ENCODE measurements at regions not wholly inside any gene's neighbourhood (a gene's known extent, or its start where the extent isn't known, plus 50 kb on each side); places are given as distances from the start of the nearest gene placed in this dataset.

GRCh38 chr4:27930291-27930690, 1069.7 kb downstream of the STIM2 start:
- H3K27me3 Mint-ChIP-seq = no peaks in the 10 kb centered on the region
- peaks cover 5% of the 10 kb centered on the region for H3K9me3 Mint-ChIP-seq
- ATAC-seq (ENCODE audit: poor library complexity) = no peak
- H3K27me3 ChIP-seq (ENCODE audit: control insufficient read depth in 1 of 2, insufficient read depth in 2 of 2, low read length in 2 of 2) = no peaks in the 10 kb centered on the region
- no peaks in the 10 kb centered on the region for H3K36me3 ChIP-seq (ENCODE audit: insufficient read depth, low read length)
- H3K36me3 Mint-ChIP-seq (ENCODE audit: low read depth) = no peaks in the 10 kb centered on the region
- ChIA-PET CTCF (no interaction called here), POLR2A (no interaction called here)
- H3K4me1 Mint-ChIP-seq (ENCODE audit: low read depth) = no peaks in the 10 kb centered on the region
- intact Hi-C loops (cut with DNase I, micrococcal nuclease) = no loop called here
- no peaks in the 10 kb centered on the region for H3K4me1 ChIP-seq (ENCODE audit: insufficient read depth, low read length)
- H3K27ac ChIP-seq (ENCODE audit: low read depth in 1 of 2, low read length in 2 of 2) = no peak overlapping the region
- H3K27ac Mint-ChIP-seq = no peak overlapping the region
- no peaks in the 10 kb centered on the region for H3K9me3 ChIP-seq (ENCODE audit: control insufficient read depth in 1 of 2, insufficient read depth in 1 of 2, low read length in 2 of 2)
- H3K4me3 Mint-ChIP-seq = no peak overlapping the region
- H3K4me3 ChIP-seq (ENCODE audit: low read length) = no peak overlapping the region
- no peak for DNase-seq
- TF ChIP-seq, protein P1, sequence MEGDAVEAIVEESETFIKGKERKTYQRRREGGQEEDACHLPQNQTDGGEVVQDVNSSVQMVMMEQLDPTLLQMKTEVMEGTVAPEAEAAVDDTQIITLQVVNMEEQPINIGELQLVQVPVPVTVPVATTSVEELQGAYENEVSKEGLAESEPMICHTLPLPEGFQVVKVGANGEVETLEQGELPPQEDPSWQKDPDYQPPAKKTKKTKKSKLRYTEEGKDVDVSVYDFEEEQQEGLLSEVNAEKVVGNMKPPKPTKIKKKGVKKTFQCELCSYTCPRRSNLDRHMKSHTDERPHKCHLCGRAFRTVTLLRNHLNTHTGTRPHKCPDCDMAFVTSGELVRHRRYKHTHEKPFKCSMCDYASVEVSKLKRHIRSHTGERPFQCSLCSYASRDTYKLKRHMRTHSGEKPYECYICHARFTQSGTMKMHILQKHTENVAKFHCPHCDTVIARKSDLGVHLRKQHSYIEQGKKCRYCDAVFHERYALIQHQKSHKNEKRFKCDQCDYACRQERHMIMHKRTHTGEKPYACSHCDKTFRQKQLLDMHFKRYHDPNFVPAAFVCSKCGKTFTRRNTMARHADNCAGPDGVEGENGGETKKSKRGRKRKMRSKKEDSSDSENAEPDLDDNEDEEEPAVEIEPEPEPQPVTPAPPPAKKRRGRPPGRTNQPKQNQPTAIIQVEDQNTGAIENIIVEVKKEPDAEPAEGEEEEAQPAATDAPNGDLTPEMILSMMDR (IDR thresholded peaks at IDR 0.05) = no peak

GRCh38 chr4:27930976-27931375, 1070.3 kb downstream of the STIM2 start:
- Mint-ChIP-seq H3K4me3 (no peak overlapping the region), H3K27me3 (no peaks in the 10 kb centered on the region), H3K27ac (no peak overlapping the region), H3K36me3 (ENCODE audit: low read depth) (no peaks in the 10 kb centered on the region), H3K4me1 (ENCODE audit: low read depth) (no peaks in the 10 kb centered on the region), H3K9me3 (peaks cover 5% of the 10 kb centered on the region)
- Histone ChIP-seq H3K36me3 (ENCODE audit: insufficient read depth, low read length) (no peaks in the 10 kb centered on the region), H3K4me3 (ENCODE audit: low read length) (no peak overlapping the region), H3K27me3 (ENCODE audit: control insufficient read depth in 1 of 2, insufficient read depth in 2 of 2, low read length in 2 of 2) (no peaks in the 10 kb centered on the region), H3K4me1 (ENCODE audit: insufficient read depth, low read length) (no peaks in the 10 kb centered on the region), H3K9me3 (ENCODE audit: control insufficient read depth in 1 of 2, insufficient read depth in 1 of 2, low read length in 2 of 2) (no peaks in the 10 kb centered on the region), H3K27ac (ENCODE audit: low read depth in 1 of 2, low read length in 2 of 2) (no peak overlapping the region)
- ATAC-seq (ENCODE audit: poor library complexity) (no peak), DNase-seq (no peak)
- TF ChIP-seq, protein P1 (IDR thresholded peaks at IDR 0.05) = no peak
- ChIA-PET POLR2A (no interaction called here), CTCF (no interaction called here)
- intact Hi-C loops (cut with DNase I, micrococcal nuclease) = no loop called here

GRCh38 chr4:27931584-27931983, 1070.9 kb downstream of the STIM2 start:
- Histone ChIP-seq H3K36me3 (ENCODE audit: insufficient read depth, low read length) (no peaks in the 10 kb centered on the region), H3K4me1 (ENCODE audit: insufficient read depth, low read length) (no peaks in the 10 kb centered on the region), H3K27ac (ENCODE audit: low read depth in 1 of 2, low read length in 2 of 2) (no peak overlapping the region), H3K27me3 (ENCODE audit: control insufficient read depth in 1 of 2, insufficient read depth in 2 of 2, low read length in 2 of 2) (no peaks in the 10 kb centered on the region), H3K9me3 (ENCODE audit: control insufficient read depth in 1 of 2, insufficient read depth in 1 of 2, low read length in 2 of 2) (no peaks in the 10 kb centered on the region), H3K4me3 (ENCODE audit: low read length) (no peak overlapping the region)
- Mint-ChIP-seq H3K27me3 (no peaks in the 10 kb centered on the region), H3K4me3 (no peak overlapping the region), H3K4me1 (ENCODE audit: low read depth) (no peaks in the 10 kb centered on the region), H3K9me3 (peaks cover 5% of the 10 kb centered on the region), H3K36me3 (ENCODE audit: low read depth) (no peaks in the 10 kb centered on the region), H3K27ac (no peak overlapping the region)
- CTCF ChIA-PET = no interaction called here
- DNase-seq (no peak), ATAC-seq (ENCODE audit: poor library complexity) (no peak)
- TF ChIP-seq, protein P1 (IDR thresholded peaks at IDR 0.05) = no peak
- POLR2A ChIA-PET = no interaction called here
- intact Hi-C loops (cut with DNase I, micrococcal nuclease) = no loop called here

Measured in CD4-positive, alpha-beta T cell (primary cell).